ENCODE measurements at regions not wholly inside any gene's neighbourhood (a gene's known extent, or its start where the extent isn't known, plus 50 kb on each side); places are given as distances from the start of the nearest gene placed in this dataset.

- H3K9me3 Mint-ChIP-seq: no peaks in the 10 kb centered on the region
Measured at GRCh38 chr5:74026310-74026709, 400.3 kb downstream of the ARHGEF28 start.

GRCh38 chr5:74021126-74021525, 395.1 kb downstream of the ARHGEF28 start:
- CTCF ChIA-PET: no interaction called here
- DNase-seq (no peak), ATAC-seq (ENCODE audit: low read depth) (no peak)
- Mint-ChIP-seq H3K36me3 (ENCODE audit: low read depth) (no peaks in the 10 kb centered on the region), H3K4me1 (no peaks in the 10 kb centered on the region), H3K4me3 (no peak overlapping the region), H3K9me3 (no peaks in the 10 kb centered on the region), H3K27me3 (peaks cover 6% of the 10 kb centered on the region), H3K27ac (no peak overlapping the region)
- intact Hi-C loops (cut with micrococcal nuclease): no loop called here
- POLR2A ChIA-PET: no interaction called here
- TF ChIP-seq CTCF (IDR thresholded peaks at IDR 0.05): no peak

More at GRCh38 chr5:74026310-74026709, 400.3 kb downstream of the ARHGEF28 start:
- DNase-seq (no peak), ATAC-seq (ENCODE audit: low read depth) (no peak)
- ChIA-PET POLR2A (no interaction called here), CTCF (no interaction called here)
- intact Hi-C loops (cut with micrococcal nuclease): no loop called here
- Mint-ChIP-seq H3K27me3 (peaks cover 2% of the 10 kb centered on the region), H3K4me3 (no peak overlapping the region), H3K27ac (no peak overlapping the region), H3K36me3 (ENCODE audit: low read depth) (no peaks in the 10 kb centered on the region), H3K4me1 (no peaks in the 10 kb centered on the region)
- TF ChIP-seq CTCF (IDR thresholded peaks at IDR 0.05): no peak

GRCh38 chr5:74020503-74020902, 394.5 kb downstream of the ARHGEF28 start:
- CTCF ChIA-PET: no interaction called here
- POLR2A ChIA-PET: no interaction called here
- no peaks in the 10 kb centered on the region for H3K36me3 Mint-ChIP-seq (ENCODE audit: low read depth)

GRCh38 chr5:74019923-74020322, 393.9 kb downstream of the ARHGEF28 start:
- Mint-ChIP-seq H3K9me3 (no peaks in the 10 kb centered on the region), H3K36me3 (ENCODE audit: low read depth) (no peaks in the 10 kb centered on the region), H3K27me3 (peaks cover 10% of the 10 kb centered on the region), H3K4me3 (no peak overlapping the region), H3K27ac (no peak overlapping the region), H3K4me1 (no peaks in the 10 kb centered on the region)
- ChIA-PET CTCF (no interaction called here), POLR2A (no interaction called here)
- intact Hi-C loops (cut with micrococcal nuclease): no loop called here
- no peak for TF ChIP-seq CTCF (IDR thresholded peaks at IDR 0.05)
- ATAC-seq (ENCODE audit: low read depth) (no peak), DNase-seq (no peak)

More at GRCh38 chr5:74020503-74020902, 394.5 kb downstream of the ARHGEF28 start:
- DNase-seq (no peak), ATAC-seq (ENCODE audit: low read depth) (no peak)
- H3K9me3 Mint-ChIP-seq: no peaks in the 10 kb centered on the region
- H3K27me3 Mint-ChIP-seq: peaks cover 6% of the 10 kb centered on the region
- intact Hi-C loops (cut with micrococcal nuclease): no loop called here
- TF ChIP-seq CTCF (IDR thresholded peaks at IDR 0.05): no peak
- H3K4me1 Mint-ChIP-seq: no peaks in the 10 kb centered on the region
- no peak overlapping the region for H3K4me3 Mint-ChIP-seq
- no peak overlapping the region for H3K27ac Mint-ChIP-seq

GRCh38 chr5:74017786-74018211, 391.8 kb downstream of the ARHGEF28 start:
- peaks cover 12% of the 10 kb centered on the region for H3K27me3 Mint-ChIP-seq
- H3K36me3 Mint-ChIP-seq (ENCODE audit: low read depth): no peaks in the 10 kb centered on the region
- DNase-seq (no peak), ATAC-seq (ENCODE audit: low read depth) (no peak)
- no peak overlapping the region for H3K4me3 Mint-ChIP-seq
- no peaks in the 10 kb centered on the region for H3K4me1 Mint-ChIP-seq
- POLR2A ChIA-PET: no interaction called here
- H3K27ac Mint-ChIP-seq: no peak overlapping the region
- TF ChIP-seq CTCF (IDR thresholded peaks at IDR 0.05): no peak
- intact Hi-C loops (cut with micrococcal nuclease): no loop called here
- CTCF ChIA-PET: no interaction called here
- H3K9me3 Mint-ChIP-seq: no peaks in the 10 kb centered on the region

All from activated B cell treated with CpG ODN at 0.5 μM for 24 hours (primary cell).